GM23248 (cell line): ENCODE measurements at regions not wholly inside any gene's neighbourhood (a gene's known extent, or its start where the extent isn't known, plus 50 kb on each side); places are given as distances from the start of the nearest gene placed in this dataset.
A peak's percentile ranks its signal among the peaks of the same experiment; 100 is the strongest.

Experiments used
- DNase-seq: peaks from one replicate; pipeline ENCODE4 v3.0.0-alpha.2; 2015
- H2AFZ ChIP-seq: fragments of 200-600 bp; sonication (generic); 2 replicates; pipeline ENCODE4 v1.6.1; 2016; ENCODE audit warnings: antibody characterized with exemption
- H3F3A ChIP-seq: fragments of 200-600 bp; sonication (generic); 2 replicates; pipeline ENCODE4 v1.6.1; 2016; ENCODE audit warnings: mild to moderate bottlenecking, antibody characterized with exemption, mixed run types; ENCODE audit not compliant: insufficient read depth
- H3K27ac ChIP-seq: fragments of 200-600 bp; sonication (generic); 2 replicates; pipeline ENCODE4 v1.5.1; 2016; ENCODE audit warnings: mild to moderate bottlenecking
- H3K27me3 ChIP-seq: fragments of 200-600 bp; sonication (generic); replicated peaks from 2 replicates; pipeline ENCODE4 v1.6.1; 2016; ENCODE audit warnings: mild to moderate bottlenecking; ENCODE audit not compliant: insufficient read depth
- H3K36me3 ChIP-seq: fragments of 200-600 bp; sonication (generic); 2 replicates; pipeline ENCODE4 v1.6.1; 2016; ENCODE audit warnings: low read depth, mild to moderate bottlenecking
- H3K4me1 ChIP-seq: fragments of 200-600 bp; sonication (generic); 2 replicates; pipeline ENCODE4 v1.6.1; 2016; ENCODE audit warnings: mild to moderate bottlenecking; ENCODE audit not compliant: insufficient read depth
- H3K4me2 ChIP-seq: fragments of 200-600 bp; sonication (generic); one replicate; pipeline ENCODE4 v1.6.1; 2016; ENCODE audit warnings: mild to moderate bottlenecking; ENCODE audit not compliant: unreplicated experiment
- H3K4me3 ChIP-seq: fragments of 200-600 bp; sonication (generic); 2 replicates; pipeline ENCODE4 v1.5.1; 2016; ENCODE audit warnings: mild to moderate bottlenecking
- H3K79me2 ChIP-seq: fragments of 200-600 bp; sonication (generic); 2 replicates; pipeline ENCODE4 v1.6.1; 2016; ENCODE audit warnings: mild to moderate bottlenecking; ENCODE audit not compliant: insufficient read depth
- H3K9ac ChIP-seq: fragments of 200-600 bp; sonication (generic); 2 replicates; pipeline ENCODE4 v1.6.1; 2016; ENCODE audit warnings: mild to moderate bottlenecking
- H3K9me2 ChIP-seq: fragments of 200-600 bp; sonication (generic); 2 replicates; pipeline ENCODE4 v1.6.1; 2016; ENCODE audit warnings: mixed run types, mild to moderate bottlenecking, moderate library complexity; ENCODE audit not compliant: insufficient read depth
- H3K9me3 ChIP-seq: fragments of 200-600 bp; sonication (generic); one replicate; pipeline ENCODE4 v1.6.1; 2017; ENCODE audit warnings: low read depth
- H4K20me1 ChIP-seq: fragments of 200-600 bp; sonication (generic); 2 replicates; pipeline ENCODE4 v1.6.0; 2016; ENCODE audit not compliant: insufficient read depth
- EZH2 ChIP-seq: fragments of 200-600 bp; sonication (generic); IDR thresholded peaks from 2 replicates; pipeline ENCODE4 v1.6.1; 2018; ENCODE audit warnings: antibody characterized with exemption, mild to moderate bottlenecking; ENCODE audit not compliant: insufficient read depth, poor library complexity, severe bottlenecking
- EZH2phosphoT487 ChIP-seq: fragments of 200-600 bp; sonication (generic); IDR thresholded peaks from 2 replicates; pipeline ENCODE4 v1.6.1; 2018; ENCODE audit warnings: antibody characterized with exemption, moderate library complexity, mild to moderate bottlenecking, low read depth; ENCODE audit not compliant: insufficient read depth
- WGBS, 2 experiments: methylation state at CpG; one replicate each; pipeline ENCODE4 v1.1.6; 2015 to 2017; ENCODE audit warnings: low lambda C conversion rate in 2 of 2, low coverage in 1 of 2; ENCODE audit errors: missing lambda C conversion rate in 2 of 2; 5-methylcytosine and 5-hydroxymethylcytosine counted together
- in situ Hi-C: fragments of 300-500 bp; cut with MboI; formaldehyde crosslinking; loops from 2 replicates; pipeline ENCODE4 v1.15.0; 2020

DNA sequence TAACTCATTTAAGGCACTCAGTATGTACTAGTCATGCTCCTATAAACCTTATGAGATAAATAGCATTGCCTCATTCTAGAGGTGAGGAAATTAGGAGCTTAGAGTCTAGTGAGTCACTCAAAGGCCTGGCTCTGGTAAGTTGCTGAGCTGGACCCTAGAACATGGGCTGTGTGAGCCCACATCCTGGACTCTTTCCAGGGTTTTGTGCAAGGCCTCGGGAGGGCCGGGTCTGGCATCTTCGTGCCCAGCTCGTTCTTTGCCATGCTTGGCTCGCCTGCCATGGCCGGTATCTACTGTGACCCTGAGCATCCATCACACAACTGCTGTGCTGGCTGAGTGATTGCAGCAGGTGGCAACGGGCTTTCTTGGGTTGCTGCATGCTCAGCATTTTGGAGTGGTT lies 168.0 kb downstream of the LPIN1 start:
- no peaks in the 10 kb centered on the region for H3F3A ChIP-seq
- H3K9ac ChIP-seq: no peak overlapping the region
- no peaks in the 10 kb centered on the region for H3K4me1 ChIP-seq
- H3K27ac ChIP-seq: no peak overlapping the region
- no peaks in the 10 kb centered on the region for H3K36me3 ChIP-seq
- no peak overlapping the region for H2AFZ ChIP-seq
- 59 to 64% methylated on average over 6 to 7 of the region's 7 CpGs for WGBS, 2 experiments
- in situ Hi-C loops: no loop called here
- no peaks in the 10 kb centered on the region for H4K20me1 ChIP-seq
- H3K27me3 ChIP-seq: peaks cover 18% of the 10 kb centered on the region
- no peak for TF ChIP-seq EZH2
- TF ChIP-seq EZH2phosphoT487: no peak
- H3K9me3 ChIP-seq: no peaks in the 10 kb centered on the region
- H3K4me2 ChIP-seq: no peak overlapping the region
- no peaks in the 10 kb centered on the region for H3K79me2 ChIP-seq
- H3K9me2 ChIP-seq: no peaks in the 10 kb centered on the region
- H3K4me3 ChIP-seq: no peak overlapping the region
- peak; percentile 21 for DNase-seq

DNA sequence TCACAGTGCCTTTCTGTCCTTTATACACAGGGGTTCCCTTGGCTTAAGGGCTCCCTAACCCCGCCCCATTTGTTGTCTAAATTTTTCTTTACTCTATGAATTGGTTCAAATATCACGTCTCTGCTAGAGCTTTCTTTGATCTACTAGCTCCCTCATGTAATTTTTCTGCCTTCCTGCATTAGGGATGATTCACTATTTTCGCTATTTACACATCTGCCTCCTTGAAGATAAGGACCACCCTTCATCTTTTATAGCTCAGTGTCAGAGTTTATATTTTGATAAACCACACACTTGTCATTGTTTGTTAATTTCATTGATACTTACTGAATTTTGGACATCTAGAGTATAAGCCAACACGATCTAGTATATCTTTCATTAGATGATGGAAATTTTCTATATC lies 169.2 kb downstream of the LPIN1 start:
- no peak for DNase-seq
- TF ChIP-seq EZH2phosphoT487: no peak
- TF ChIP-seq EZH2: no peak
- H3K36me3 ChIP-seq: no peaks in the 10 kb centered on the region
- no peaks in the 10 kb centered on the region for H3K79me2 ChIP-seq
- no peak overlapping the region for H2AFZ ChIP-seq
- no peak overlapping the region for H3K4me2 ChIP-seq
- in situ Hi-C loops: no loop called here
- no peak overlapping the region for H3K9ac ChIP-seq
- no peak overlapping the region for H3K27ac ChIP-seq
- no peaks in the 10 kb centered on the region for H4K20me1 ChIP-seq
- H3K27me3 ChIP-seq: peaks cover 27% of the 10 kb centered on the region
- H3F3A ChIP-seq: no peaks in the 10 kb centered on the region
- H3K4me3 ChIP-seq: no peak overlapping the region
- H3K4me1 ChIP-seq: no peaks in the 10 kb centered on the region
- WGBS, 2 experiments: 41 to 45% methylated on average over 4 of the region's 4 CpGs
- no peaks in the 10 kb centered on the region for H3K9me2 ChIP-seq
- H3K9me3 ChIP-seq: no peaks in the 10 kb centered on the region

DNA sequence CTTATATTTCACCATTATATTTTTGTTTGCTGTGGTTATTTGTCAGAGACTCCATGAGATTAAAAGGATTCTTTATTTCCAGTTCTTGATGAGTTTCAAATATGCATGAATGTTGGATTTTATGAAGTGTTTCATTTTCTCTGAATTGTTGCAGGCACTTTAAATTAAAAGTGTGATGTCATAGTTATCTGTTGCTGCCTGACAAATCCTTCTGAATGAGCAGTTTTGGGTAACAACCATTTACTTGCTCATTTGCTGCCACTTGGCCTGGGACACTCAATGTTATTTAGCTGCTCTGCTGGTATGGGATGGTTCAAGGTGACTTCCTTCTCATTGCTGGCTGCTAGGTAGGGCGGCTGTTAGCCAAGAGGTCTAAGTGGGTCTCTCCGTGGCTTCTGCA lies 173.5 kb downstream of the LPIN1 start:
- no peak for TF ChIP-seq EZH2
- no peak for TF ChIP-seq EZH2phosphoT487
- 37 to 55% methylated on average over 2 of the region's 2 CpGs for WGBS, 2 experiments
- H4K20me1 ChIP-seq: no peaks in the 10 kb centered on the region

DNA sequence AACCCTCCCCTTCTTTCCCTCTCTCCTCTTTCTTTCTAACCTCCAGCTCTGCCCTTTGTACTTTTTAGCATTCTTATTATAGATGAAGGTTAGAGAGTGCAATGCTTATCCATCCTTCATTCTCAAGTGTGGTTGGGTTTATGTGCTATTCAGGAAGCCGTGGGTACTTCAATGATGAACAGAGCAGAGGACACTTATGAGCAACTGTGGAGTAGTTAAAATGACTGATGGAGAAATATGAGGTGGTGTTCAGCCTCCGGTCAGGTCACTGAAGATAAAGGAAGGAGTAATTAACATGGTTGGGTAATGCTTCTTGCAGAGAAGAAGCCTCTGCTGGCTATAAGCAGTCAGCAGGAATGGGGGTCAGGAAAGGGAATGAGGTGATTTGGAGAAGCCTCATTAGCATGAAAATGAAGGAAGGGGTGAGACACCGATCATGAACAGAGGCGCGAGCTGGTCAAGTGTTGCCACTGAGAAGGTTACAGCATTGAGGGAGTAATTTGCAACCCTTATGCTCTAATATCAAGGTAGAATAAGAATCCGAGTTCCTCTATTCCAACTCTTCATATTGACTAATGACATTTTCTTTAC lies 174.7 kb downstream of the LPIN1 start:
- H3K4me1 ChIP-seq: no peaks in the 10 kb centered on the region
- no peak overlapping the region for H3K4me3 ChIP-seq
- H3K9me3 ChIP-seq: no peaks in the 10 kb centered on the region
- no peaks in the 10 kb centered on the region for H3K79me2 ChIP-seq
- H3F3A ChIP-seq: no peaks in the 10 kb centered on the region
- H3K36me3 ChIP-seq: no peaks in the 10 kb centered on the region
- H3K4me2 ChIP-seq: no peak overlapping the region
- no peaks in the 10 kb centered on the region for H4K20me1 ChIP-seq
- 74 to 75% methylated on average over 6 of the region's 6 CpGs for WGBS, 2 experiments
- H3K27me3 ChIP-seq: peaks cover 51% of the 10 kb centered on the region
- in situ Hi-C loops: no loop called here
- H3K9me2 ChIP-seq: no peaks in the 10 kb centered on the region
- H2AFZ ChIP-seq: no peak overlapping the region
- no peak overlapping the region for H3K27ac ChIP-seq
- no peak for TF ChIP-seq EZH2
- TF ChIP-seq EZH2phosphoT487: no peak
- no peak overlapping the region for H3K9ac ChIP-seq
- DNase-seq: no peak

More for the DNA sequence above, 173.5 kb downstream of the LPIN1 start:
- H3K4me2 ChIP-seq: no peak overlapping the region
- H3K4me3 ChIP-seq: no peak overlapping the region
- in situ Hi-C loops: no loop called here
- H3K36me3 ChIP-seq: no peaks in the 10 kb centered on the region
- H3K9ac ChIP-seq: no peak overlapping the region
- H3K79me2 ChIP-seq: no peaks in the 10 kb centered on the region
- H3K27ac ChIP-seq: no peak overlapping the region
- DNase-seq: no peak
- H3F3A ChIP-seq: no peaks in the 10 kb centered on the region
- no peak overlapping the region for H2AFZ ChIP-seq
- H3K9me3 ChIP-seq: no peaks in the 10 kb centered on the region
- peaks cover 48% of the 10 kb centered on the region for H3K27me3 ChIP-seq
- no peaks in the 10 kb centered on the region for H3K4me1 ChIP-seq
- H3K9me2 ChIP-seq: no peaks in the 10 kb centered on the region

DNA sequence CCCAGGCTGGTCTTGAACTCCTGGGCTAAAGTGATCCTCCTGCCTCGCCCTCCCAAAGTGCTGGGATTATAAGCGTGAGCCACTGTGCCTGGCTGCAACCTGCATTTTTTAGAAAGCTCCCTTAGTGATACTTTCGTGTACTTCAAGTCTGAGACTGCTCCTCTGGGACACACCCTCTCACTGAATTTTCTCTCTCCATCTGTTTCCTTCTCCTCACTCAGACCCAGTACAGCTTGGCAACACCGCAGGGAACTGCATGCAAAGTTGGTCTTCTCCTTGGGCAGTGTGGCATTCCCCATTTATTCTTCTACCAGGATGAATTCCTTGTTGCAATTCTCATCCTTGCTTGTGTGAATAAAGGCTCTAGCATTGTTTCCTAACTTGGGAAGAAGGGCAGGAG lies 175.9 kb downstream of the LPIN1 start:
- no peak overlapping the region for H3K4me3 ChIP-seq
- no peak for DNase-seq
- no peaks in the 10 kb centered on the region for H3K9me3 ChIP-seq
- no peak overlapping the region for H3K9ac ChIP-seq
- no peak overlapping the region for H3K4me2 ChIP-seq
- H3K36me3 ChIP-seq: no peaks in the 10 kb centered on the region
- H3K27ac ChIP-seq: no peak overlapping the region
- H3K9me2 ChIP-seq: no peaks in the 10 kb centered on the region
- no peaks in the 10 kb centered on the region for H3F3A ChIP-seq
- H4K20me1 ChIP-seq: no peaks in the 10 kb centered on the region
- TF ChIP-seq EZH2 (no peak), EZH2phosphoT487 (no peak)
- H3K27me3 ChIP-seq: peaks cover 43% of the 10 kb centered on the region
- in situ Hi-C loops: no loop called here
- no peak overlapping the region for H2AFZ ChIP-seq
- H3K4me1 ChIP-seq: no peaks in the 10 kb centered on the region
- 44 to 51% methylated on average over 4 of the region's 4 CpGs for WGBS, 2 experiments
- no peaks in the 10 kb centered on the region for H3K79me2 ChIP-seq
